Stimulated activated CD4-positive, alpha-beta T cell treated with anti-CD3 and anti-CD28 coated beads, Interleukin-2, amount 100 ng/mL, for 48 hours (primary cell): ENCODE measurements at regions not wholly inside any gene's neighbourhood (a gene's known extent, or its start where the extent isn't known, plus 50 kb on each side); places are given as distances from the start of the nearest gene placed in this dataset.
"Not testable (repeated sequence)": the region's sequence is repeated elsewhere in the genome, so short reads cannot be mapped to it uniquely, and the experiment has no call there.

Source experiments
- DNase-seq, 2 donors: peaks; one replicate each; pipeline ENCODE4 v3.0.0-alpha.2; 2020

- DNase-seq = no peak
Observed at GRCh38 chr10:117457071-117457810, 82.0 kb upstream of the PDZD8 start.

GRCh38 chr10:117455346-117455745 lies 80.1 kb upstream of the PDZD8 start:
- no peak for DNase-seq

DNA sequence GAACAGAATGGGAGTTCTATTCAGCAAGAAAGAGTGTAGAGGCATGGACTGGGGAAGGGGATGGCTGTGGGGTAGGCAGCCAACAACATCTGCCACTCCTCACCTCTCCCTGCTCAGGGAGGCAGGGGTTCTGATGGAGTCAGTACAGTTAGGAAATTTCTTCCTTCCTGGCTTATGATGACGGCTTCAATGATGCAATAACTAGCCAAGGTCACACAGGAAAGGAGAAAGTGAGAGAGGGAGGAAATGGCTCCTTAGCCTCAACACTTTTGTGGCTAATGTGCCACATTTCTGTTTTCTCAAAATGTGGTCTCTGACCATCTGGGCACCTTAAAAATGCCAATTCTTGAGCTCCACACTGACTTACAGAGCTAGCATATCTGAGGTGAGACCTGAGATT lies 79.3 kb upstream of the PDZD8 start:
- DNase-seq = no peak

DNA sequence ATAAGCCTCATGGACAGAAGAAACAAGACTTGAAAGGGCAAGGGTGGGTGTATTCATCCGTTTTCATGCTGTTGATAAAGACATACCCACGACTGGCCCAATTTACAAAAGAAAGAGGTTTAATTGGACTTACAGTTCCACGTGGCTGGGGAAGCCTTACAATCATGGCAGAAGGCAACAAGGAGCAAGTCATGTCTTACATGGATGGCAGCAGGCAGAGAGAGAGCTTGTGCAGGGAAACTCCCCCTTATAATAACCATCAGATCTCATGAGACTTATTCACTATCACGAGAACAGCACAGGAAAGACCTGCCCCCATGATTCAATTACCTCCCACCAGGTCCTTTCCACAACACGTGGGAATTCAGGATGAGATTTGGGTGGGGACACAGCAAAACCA lies 78.2 kb upstream of the PDZD8 start:
- not testable (repeated sequence) for DNase-seq

DNA sequence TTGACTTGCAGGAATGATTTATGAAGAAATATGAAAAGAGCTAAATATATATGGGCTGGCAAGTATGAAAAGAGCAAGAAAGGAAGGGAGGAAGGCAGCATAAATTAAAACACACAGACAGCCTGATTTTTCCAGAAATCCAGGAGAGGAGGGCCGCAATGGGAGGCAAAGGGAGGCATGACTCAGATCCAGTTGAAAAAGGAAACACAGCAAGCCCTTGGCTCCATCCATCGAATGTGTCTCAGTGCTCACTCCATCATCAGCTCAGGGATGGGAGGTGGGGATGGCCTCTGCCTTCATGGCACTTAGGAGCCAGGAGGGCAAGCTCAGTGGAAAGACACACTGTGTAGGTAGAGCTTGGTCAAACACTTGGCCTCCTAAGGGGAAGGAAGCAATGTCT lies 75.7 kb upstream of the PDZD8 start:
- DNase-seq = no peak

- no peak for DNase-seq
Observed at GRCh38 chr10:117449636-117450035, 74.4 kb upstream of the PDZD8 start.

GRCh38 chr10:117448802-117449201 lies 73.6 kb upstream of the PDZD8 start:
- no peak for DNase-seq

DNA sequence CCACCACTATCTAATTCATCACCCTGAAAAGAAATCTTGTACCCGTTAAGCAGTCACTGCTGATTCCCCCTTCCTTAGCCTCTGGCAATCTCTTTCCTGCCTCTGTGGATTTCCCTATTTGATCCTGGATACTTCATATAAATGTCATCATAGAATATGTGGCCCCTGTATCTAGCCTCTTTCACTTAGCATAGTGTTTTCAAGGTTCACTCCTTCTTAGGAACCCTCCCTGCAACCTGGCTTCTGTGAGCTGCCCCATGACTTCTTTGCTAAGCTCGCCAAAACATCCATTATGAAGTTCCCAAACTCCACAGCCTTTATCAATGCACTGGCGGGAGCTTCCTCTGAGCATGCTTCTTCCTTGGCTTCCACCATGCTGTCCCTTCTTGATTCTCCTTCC lies 70.8 kb upstream of the PDZD8 start:
- DNase-seq = no peak

DNA sequence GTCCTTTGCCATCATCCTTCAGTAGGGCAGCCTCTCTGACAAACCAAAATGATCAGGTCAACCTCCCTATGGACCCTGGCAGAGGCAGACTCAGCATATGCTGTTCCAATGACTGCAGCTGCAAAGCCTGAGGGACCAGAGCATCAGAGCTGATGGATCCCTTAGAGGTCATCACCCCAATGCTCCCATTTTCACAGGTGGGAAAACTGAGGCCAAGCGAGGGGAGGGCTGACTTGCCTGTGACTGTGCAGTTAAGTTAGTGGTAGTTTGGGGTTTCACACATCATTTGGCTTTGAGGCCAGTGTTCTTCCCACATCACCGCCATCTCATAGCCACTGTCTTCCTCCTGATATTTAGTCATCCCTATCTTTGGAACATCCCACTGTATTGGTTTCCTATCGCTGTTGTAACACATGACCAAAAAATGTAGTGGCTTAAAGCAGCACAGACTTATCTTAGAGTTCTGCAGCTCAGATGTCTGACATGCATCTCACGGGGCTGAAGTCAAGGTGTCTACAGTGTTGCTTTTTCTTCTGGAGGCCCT lies 69.3 kb upstream of the PDZD8 start:
- no peak for DNase-seq

GRCh38 chr10:117443686-117444041 lies 68.4 kb upstream of the PDZD8 start:
- no peak for DNase-seq

- peak; percentile 41 to 59 for DNase-seq
Observed at GRCh38 chr10:117442944-117443685, 67.9 kb upstream of the PDZD8 start.

DNA sequence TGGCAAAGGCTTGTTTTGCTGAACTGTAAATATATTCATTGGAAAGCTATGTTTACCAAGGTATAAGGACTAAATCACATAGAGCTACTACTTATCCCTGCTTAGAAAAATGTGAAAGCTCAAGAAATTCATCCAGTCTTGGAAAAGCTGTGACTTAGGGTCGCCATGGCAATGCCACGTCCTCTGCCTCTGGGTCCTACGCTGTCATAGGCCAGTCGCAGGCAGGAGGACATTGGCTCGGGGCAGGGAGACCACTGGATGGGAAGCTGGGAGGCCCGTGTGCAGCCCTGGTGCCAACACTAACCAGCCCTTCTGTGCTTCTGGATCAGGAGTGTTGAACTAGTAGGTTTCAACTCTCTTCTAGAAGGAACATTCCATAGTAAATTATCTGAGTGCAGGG lies 67.3 kb upstream of the PDZD8 start:
- no peak for DNase-seq

DNA sequence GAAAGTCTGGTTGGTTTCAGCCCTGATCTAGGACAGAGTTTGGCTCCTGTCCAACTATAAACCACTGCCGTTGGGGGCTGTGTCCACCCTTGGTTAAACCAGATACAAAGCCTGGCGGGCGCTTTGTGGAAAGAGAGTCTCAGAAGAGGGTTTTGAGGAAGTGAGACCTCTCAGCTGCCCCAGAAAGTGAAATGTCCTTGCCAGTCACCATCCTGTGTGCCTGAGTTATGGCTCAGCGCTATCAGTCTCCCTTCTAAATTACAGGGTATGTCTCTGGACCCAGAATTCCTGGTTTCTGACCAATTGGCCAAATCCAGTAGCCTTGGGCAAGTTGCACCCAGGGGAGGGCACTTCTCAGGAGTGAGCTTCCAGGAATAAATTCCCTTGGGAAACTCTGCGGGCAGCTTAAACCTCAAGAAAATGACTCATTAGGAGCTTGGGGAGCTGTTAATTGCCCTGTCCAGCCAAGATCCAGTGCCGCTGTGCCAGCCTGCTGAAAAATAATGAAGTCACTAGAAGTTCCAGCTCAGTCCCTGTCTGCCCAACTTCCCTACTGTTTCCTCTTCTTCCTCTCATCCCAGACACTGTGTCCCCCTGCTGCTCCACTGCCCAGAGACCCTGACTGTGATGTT lies 66.7 kb upstream of the PDZD8 start:
- no peak for DNase-seq

- no peak for DNase-seq
Observed at GRCh38 chr10:117441361-117441760, 66.1 kb upstream of the PDZD8 start.

- DNase-seq = no peak
Observed at GRCh38 chr10:117439243-117439912, 64.1 kb upstream of the PDZD8 start.

DNA sequence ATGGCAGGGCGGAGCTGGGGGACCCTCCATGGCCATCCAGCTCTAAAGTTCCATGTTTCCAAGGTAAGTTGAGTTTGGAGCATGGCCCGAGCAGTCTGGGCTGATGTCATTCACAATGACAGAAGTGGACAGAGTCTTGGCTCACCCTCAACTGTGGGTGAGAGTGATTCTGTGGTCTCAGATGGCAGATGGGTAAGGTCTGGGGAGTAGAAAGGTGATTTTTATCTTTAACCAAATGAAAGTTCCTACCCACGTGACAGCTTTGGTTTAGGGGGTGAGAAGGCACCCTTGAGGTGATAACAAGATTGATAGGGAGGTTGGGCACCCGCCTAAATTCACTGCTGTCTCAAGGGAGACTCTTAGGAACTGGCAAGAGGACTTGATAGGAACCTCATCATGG lies 57.6 kb upstream of the PDZD8 start:
- DNase-seq = no peak

DNA sequence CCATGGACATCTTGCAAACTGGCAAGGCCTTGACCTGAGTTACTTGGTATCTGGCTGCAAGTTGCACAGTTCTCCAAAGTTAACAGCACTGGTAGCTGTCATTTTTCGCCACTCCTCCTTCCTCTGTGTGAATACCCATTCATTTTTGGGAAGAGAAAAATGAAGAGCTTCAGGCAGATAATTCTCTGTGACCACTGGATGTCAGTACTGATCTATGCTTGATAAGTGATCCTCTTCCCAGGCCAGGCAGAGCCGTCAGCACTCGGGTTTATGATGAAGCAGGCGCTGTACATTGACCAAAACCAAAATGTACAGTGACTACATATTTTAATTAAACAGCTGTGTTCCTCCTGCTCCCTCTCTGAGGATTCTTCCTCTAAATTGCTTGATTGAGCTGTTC lies 55.9 kb upstream of the PDZD8 start:
- DNase-seq = no peak

GRCh38 chr10:117430535-117430934 lies 55.3 kb upstream of the PDZD8 start:
- not testable (repeated sequence) for DNase-seq

GRCh38 chr10:117429643-117430265 lies 54.5 kb upstream of the PDZD8 start:
- DNase-seq = no peak

DNA sequence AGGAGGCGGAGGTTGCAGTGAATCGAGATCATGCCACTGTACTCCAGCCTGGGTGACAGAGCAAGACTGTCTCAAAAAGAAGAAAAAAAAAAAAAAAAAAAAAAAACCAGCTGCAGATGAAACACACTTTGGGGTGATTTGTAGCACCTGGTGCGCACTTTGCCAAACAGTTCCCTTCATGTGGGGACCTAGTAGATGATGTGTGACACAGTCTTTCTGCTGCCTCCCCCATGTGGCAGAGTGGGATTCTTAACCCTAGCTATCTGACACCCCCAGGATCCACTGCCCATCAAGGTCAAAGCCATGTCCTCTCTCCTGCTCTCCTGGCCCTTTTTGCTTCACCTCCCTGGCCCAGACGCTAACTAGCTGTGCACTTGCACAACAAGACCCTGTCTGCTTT lies 52.1 kb upstream of the PDZD8 start:
- no peak for DNase-seq

- no peak for DNase-seq
Observed at GRCh38 chr10:117425974-117426566, 50.8 kb upstream of the PDZD8 start.

- DNase-seq = no peak
Observed at GRCh38 chr10:117424883-117425649, 49.8 kb upstream of the PDZD8 start.
